ENCODE measurements at regions not wholly inside any gene's neighbourhood (a gene's known extent, or its start where the extent isn't known, plus 50 kb on each side); places are given as distances from the start of the nearest gene placed in this dataset.
"Not testable (repeated sequence)": the region's sequence is repeated elsewhere in the genome, so short reads cannot be mapped to it uniquely, and the experiment has no call there.

GRCh38 chr7:8809320-8809719 lies 375.9 kb downstream of the NXPH1 start:
- DNase-seq (ENCODE audit: low read depth in 2 of 2): no peak

DNA sequence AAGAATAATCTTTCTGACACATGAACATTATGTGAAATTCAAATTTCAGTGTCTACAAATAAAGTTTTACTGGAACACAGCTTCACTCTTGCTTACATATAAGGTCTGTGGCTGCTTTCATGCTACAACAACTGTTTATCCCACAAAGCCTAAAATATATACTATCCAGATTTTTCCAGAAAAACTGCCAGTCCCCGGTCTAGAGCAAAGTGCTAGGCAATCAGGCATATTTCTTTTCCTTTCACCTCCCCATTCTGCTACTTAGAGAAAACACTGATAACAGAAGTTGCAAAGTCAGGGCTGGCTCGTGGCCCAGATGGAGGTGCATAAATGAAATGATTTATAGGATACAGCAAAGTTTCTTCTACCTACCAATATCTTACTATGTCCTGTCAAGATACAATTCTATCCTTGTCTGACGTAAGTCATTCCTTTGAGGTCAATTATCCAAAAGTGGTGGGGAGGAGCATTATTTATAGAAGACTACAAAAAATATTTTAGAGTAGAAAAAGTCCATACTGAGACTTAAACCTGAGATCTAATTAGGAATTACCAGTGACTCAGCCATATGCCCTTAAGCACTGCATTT lies 384.1 kb downstream of the NXPH1 start:
- no peak for DNase-seq (ENCODE audit: low read depth in 2 of 2)

DNA sequence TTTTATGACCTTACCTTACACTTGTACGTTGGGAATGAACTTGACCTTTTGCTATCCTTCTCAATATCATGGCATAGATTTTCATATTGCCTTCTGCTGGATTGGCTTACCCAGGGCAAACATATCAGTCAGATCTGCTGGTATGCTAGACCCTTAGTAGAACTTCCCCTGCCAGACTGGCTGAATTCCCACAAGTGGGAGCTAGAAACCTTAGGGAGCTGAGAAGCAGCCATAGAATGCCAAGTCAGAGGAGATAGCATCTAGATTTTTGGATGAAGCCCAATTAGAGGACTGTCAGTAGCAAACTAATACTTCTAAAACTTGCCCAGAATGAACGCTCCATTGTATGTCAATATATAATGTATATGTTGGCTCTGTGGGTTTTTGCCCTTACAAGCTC lies 385.0 kb downstream of the NXPH1 start:
- no peak for DNase-seq (ENCODE audit: low read depth in 2 of 2)

DNA sequence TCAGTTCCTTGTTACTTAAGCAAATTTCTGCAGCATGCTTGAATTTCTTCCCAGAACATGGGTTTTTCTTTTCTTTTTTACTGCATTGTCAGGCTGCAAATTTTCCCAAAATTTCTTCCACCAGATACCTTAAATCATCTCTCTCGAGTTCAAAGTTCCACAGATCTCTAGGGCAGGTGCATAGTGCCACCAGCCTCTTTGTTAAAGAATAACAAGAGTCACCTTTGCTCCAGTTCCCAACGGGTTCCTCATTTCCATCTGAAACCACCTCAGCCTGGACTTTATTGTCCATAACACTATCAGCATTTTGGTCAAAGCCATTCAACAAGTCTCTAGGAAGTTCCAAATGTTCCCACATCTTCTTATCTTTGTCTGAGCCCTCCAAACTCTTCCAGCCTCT lies 389.2 kb downstream of the NXPH1 start:
- no peak for DNase-seq (ENCODE audit: low read depth in 2 of 2)

GRCh38 chr7:8823486-8823885 lies 390.1 kb downstream of the NXPH1 start:
- no peak for DNase-seq (ENCODE audit: low read depth in 2 of 2)

GRCh38 chr7:8827329-8827728 lies 393.9 kb downstream of the NXPH1 start:
- DNase-seq (ENCODE audit: low read depth in 2 of 2): no peak

- DNase-seq (ENCODE audit: low read depth in 2 of 2): no peak
These were observed 395.7 kb downstream of the NXPH1 start for GRCh38 chr7:8829100-8829499.

DNA sequence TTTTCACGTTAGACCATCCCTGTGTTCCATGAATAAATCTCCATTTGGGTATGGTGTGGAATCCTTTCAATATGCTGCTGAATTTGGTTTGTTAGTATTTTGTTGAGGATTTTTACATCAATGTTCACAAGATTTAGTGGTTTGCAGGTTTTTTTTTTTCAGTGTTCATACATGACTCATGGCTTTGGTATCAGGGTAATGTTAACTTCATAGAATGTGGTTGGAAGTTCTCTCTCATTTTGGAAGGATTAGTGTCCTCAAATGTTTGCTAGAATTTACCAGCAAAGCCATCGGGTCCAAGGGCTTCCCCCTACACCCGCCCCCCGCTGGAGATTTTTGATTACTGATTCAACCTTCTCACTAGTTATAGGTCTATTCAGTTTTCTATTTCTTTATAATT lies 398.0 kb downstream of the NXPH1 start:
- DNase-seq (ENCODE audit: low read depth in 2 of 2): no peak

GRCh38 chr7:8833355-8833754 lies 399.9 kb downstream of the NXPH1 start:
- DNase-seq (ENCODE audit: low read depth in 2 of 2): no peak

- no peak for DNase-seq (ENCODE audit: low read depth in 2 of 2)
These were observed 407.8 kb downstream of the NXPH1 start for GRCh38 chr7:8841171-8841570.

DNA sequence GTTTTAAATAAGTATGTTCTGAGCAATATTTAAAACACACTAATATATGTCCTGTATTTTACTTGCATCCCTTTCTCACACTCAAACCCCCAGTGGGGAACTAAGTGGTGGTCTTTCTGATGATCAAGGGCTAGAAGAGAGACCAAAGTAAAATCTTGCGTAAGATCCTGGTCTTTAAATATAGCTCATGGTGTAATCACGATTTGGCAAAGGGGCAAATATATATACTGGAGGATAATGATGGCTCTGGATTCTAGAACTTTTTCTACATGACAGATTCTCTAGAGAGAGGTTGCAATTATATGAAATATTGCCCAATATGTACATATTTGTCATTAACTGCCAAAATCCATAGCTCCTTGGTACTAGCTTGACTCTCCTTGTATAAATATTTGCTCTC lies 438.3 kb downstream of the NXPH1 start:
- DNase-seq (ENCODE audit: low read depth in 2 of 2): no peak

GRCh38 chr7:8881916-8882315 lies 448.5 kb downstream of the NXPH1 start:
- no peak for DNase-seq (ENCODE audit: low read depth in 2 of 2)

DNA sequence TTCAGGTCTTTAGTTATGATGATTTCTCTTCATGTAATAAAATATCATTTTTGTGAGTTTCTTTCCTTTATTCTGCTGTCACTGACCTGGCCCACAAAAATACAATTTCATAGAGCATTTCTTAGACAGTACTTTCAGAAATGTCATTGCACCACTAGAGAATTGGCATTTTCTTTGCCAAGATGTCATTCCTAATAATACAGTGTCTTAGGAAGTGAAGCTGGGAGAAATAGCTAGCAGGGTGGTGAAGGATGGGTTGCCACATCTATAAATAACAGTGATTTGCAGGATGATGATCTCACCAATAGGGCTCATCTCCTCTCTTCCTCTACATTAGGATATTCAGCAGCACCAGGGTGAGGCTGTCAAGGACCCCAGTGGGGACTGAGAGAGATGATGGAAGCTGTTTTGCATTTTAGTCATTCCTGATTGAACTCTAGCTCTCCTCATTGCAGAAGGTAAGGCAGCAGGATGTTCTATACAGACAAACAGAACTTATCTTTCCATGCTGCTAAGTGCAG lies 452.1 kb downstream of the NXPH1 start:
- DNase-seq (ENCODE audit: low read depth in 2 of 2): no peak

DNA sequence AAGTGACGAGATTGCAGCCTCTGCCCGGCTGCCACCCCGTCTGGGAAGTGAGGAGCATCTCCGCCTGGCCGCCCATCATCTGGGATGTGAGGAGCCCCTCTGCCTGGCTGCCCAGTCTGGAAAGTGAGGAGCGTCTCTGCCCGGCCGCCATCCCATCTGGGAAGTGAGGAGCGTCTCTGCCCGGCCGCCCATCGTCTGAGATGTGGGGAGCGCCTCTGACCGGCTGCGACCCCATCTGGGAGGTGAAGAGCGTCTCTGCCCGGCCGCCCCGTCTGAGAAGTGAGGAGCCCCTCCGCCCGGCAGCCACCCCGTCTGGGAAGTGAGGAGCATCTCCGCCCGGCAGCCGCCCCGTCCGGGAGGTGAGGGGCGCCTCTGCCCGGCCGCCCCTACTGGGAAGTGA lies 456.9 kb downstream of the NXPH1 start:
- DNase-seq (ENCODE audit: low read depth in 2 of 2): not testable (repeated sequence)

- DNase-seq (ENCODE audit: low read depth in 2 of 2): no peak
These were observed 460.4 kb downstream of the NXPH1 start for GRCh38 chr7:8893775-8894174.

DNA sequence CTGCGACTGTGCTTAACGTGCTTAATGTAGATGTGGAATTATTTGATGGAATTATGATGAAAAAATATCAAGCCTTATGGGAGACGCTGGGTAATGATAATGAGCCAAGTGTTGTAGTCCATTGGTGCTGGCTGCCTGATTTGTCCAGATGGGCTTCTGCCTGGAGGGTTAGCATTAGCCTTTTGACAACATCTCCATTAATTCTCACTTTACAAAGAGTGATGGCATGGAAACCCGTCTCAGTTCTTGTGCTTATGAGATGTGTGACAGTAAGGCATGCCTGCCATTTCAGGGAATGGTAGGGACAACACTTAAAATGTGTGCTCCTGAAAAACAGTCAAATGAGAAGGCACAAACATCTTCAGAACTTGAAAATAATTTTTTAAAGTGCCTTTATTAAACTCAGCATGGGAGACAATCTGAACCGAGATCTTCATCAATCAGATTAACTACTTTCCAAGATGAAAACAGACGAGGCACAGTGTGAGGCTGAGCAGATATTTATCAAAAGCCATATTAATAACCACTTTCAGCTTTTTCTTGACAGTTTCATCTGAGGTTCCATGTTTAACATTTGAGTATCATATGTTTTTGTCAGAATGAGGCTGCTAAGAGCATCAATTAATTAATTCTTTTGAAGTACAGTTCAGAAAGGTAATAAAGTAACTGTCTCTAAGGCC lies 473.1 kb downstream of the NXPH1 start:
- DNase-seq (ENCODE audit: low read depth in 2 of 2): no peak

GRCh38 chr7:8908889-8909288 lies 475.5 kb downstream of the NXPH1 start:
- DNase-seq (ENCODE audit: low read depth in 2 of 2): no peak

- DNase-seq (ENCODE audit: low read depth in 2 of 2): no peak
These were observed 480.3 kb downstream of the NXPH1 start for GRCh38 chr7:8913682-8914081.

- DNase-seq (ENCODE audit: low read depth in 2 of 2): no peak
These were observed 488.4 kb downstream of the NXPH1 start for GRCh38 chr7:8921807-8922206.

GRCh38 chr7:8922726-8923125 lies 489.3 kb downstream of the NXPH1 start:
- no peak for DNase-seq (ENCODE audit: low read depth in 2 of 2)

DNA sequence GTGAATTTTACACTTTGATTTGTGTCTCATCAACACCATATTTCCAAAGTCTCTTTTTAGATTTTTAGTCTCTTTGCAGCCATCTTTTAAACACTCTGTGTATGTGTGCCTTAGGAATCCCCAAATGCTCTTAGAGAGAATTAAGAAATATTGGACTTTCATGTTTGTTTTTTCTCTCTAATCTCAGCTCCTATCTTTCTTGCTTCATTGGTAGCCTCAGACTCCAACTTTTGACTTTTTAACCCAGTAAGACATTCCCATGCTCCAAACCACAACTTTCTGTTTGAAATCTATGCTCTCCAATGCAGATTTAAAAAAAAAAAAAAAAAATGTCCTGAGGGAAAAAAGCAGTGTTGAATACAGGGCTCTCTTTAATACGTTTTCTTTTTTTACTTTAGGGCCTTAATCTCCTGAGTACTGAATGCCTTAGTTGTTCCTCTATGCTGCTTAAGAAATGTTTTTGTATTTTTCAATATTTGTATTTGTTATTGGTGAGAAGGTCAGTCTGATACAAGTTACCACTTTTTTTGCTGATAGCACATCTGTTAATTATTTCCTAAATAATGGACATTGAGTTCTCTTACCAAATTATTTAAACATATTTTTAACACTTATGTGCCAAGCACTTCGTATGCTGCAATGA lies 489.9 kb downstream of the NXPH1 start:
- DNase-seq (ENCODE audit: low read depth in 2 of 2): no peak

DNA sequence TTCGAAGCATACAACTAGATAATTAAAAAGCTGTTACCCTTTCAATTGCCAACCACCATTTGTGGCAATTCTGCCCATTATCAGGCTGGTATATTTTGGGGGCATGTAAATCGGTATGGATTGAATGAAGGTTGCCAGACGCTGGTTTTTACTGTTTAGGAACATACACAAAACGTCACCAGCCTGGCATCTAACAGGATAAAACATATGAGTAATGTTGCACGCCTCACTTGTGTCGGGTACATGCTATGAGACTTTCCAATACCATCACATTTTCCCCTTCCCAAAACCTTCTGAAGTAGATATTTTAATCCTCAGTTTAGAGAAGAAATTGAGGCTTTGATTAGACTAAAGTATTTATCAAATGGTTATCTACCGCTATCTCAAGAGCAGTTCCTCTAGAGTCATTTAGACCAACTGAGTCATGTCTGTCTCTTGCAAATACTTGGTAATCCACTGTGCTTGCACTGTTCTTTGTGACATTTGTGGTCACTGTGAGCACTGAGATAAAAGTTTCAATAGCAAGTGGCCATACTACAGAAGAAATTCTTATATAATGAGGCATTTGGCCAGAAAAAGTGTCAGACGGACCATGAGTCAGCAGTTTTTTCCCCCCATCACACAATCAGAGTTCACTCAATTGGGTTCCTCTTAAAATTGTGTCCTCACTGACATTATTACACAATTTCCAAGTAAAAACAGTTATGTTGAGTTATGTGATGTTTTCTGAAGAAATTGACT lies 498.7 kb downstream of the NXPH1 start:
- DNase-seq (ENCODE audit: low read depth in 2 of 2): no peak

GRCh38 chr7:8932751-8933150 lies 499.3 kb downstream of the NXPH1 start:
- no peak for DNase-seq (ENCODE audit: low read depth in 2 of 2)

All from stimulated activated CD4-positive, alpha-beta T cell treated with anti-CD3 and anti-CD28 coated beads, Interleukin-12 subunit alpha, Interleukin-12 subunit beta, amount 100 ng/mL, for 24 hours (primary cell).